GM12892 (cell line): ENCODE measurements at regions not wholly inside any gene's neighbourhood (a gene's known extent, or its start where the extent isn't known, plus 50 kb on each side); places are given as distances from the start of the nearest gene placed in this dataset.
A peak's percentile ranks its signal among the peaks of the same experiment; 100 is the strongest.

Experiments used
- DNase-seq: peaks from one replicate; pipeline ENCODE4 v3.0.0; 2011; ENCODE audit not compliant: insufficient read length
- FAIRE-seq: peaks from 2 replicates; lab custom pipeline; 2011; peaks lifted over from hg19 to GRCh38; lab: Jason Lieb, UNC
- POLR2A ChIP-seq: IDR thresholded peaks from 2 replicates; pipeline ENCODE4 v1.6.1; 2011; ENCODE audit warnings: low read depth, low read length, control low read depth
- POLR2AphosphoS5 ChIP-seq: IDR thresholded peaks from 2 replicates; pipeline ENCODE4 v1.6.1; 2011; ENCODE audit warnings: low read depth, low read length, control low read depth
- TAF1 ChIP-seq: IDR thresholded peaks from 2 replicates; pipeline ENCODE4 v1.6.1; 2011; ENCODE audit warnings: low read depth, mild to moderate bottlenecking, control low read depth, low read length, borderline replicate concordance

DNA sequence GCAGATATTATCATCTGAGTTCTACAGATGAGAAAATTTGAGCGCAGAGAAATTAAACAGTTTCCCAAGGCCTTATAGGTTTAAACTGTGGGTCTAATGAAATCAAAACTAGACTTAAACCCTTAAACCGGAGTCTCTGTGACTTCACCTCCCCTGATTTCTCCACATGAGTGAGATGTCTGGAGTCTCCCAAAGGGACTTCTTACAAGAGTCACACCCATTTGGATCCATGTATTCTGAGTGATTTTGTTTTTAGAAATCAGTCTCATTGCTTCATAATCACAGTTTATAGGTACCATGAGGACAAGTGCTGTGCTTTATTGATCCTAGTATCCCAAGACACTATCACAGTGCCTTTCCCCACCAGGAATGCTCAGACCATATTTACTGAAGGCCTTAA lies 206.0 kb upstream of the JUN start:
- no peak for FAIRE-seq
- TF ChIP-seq POLR2AphosphoS5 (no peak), POLR2A (no peak)
- DNase-seq = no peak

DNA sequence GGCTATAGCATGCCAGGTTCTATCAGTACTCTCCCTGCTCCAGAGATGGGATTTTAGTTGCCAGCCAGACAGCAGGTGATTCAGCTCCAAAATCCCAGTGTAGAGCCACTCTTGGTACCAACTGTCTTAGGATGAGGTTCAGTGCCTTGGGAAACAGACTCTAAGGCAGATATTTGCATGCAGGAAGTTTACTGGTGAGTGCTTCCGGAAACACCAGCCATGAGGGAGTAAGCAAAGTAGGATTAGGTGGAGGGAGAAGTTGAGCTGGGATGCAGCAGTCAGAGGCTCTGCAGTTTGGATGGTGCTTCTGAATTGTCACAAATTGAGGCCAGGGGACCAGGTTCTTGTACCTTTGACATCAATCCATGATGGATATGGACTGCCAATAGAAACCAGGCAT lies 207.5 kb upstream of the JUN start:
- no peak for DNase-seq
- no peak for TF ChIP-seq TAF1
- no peak for TF ChIP-seq POLR2A
- no peak for TF ChIP-seq POLR2AphosphoS5
- no peak for FAIRE-seq

DNA sequence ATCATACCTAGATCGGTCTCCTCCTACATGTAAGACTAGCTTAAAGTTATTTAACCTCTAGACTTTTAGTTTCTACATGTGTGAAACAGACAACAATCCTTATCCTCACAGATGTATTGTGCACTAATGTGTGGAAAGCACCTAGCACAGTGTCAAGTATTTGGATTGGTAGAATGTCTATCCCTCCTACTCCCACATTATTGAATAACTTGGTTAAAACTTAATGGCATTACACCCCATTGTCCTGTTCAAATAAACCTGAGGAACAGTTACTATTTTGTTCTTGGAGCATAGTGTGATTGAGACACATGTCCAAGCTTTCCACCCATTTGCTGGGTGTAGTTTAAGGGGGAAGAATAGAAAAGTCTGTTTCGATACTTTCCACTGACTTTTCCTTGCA lies 208.8 kb upstream of the JUN start:
- FAIRE-seq (no peak), DNase-seq (no peak)
- TF ChIP-seq POLR2AphosphoS5 = no peak
- no peak for TF ChIP-seq POLR2A
- no peak for TF ChIP-seq TAF1

DNA sequence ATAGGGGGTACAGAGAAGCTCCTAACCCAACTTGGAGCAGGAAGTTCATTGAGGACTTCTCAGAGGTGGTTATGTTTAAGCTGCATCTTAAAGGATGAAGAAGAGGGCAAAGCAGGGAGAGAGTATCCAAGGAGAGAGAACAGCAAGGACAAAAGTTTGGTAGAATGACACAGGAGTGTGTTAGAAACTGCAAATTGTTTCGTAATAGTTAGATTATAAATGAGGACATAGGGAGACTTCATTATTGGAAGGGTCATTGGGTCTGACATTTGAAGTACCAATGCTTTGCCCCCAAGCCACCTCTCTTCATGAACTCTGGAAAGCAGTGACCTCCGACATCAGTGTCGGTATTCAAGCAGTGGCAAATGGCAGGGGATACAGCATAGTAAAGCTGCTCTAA lies 209.6 kb upstream of the JUN start:
- no peak for FAIRE-seq
- DNase-seq = no peak
- TF ChIP-seq POLR2A (no peak), TAF1 (no peak), POLR2AphosphoS5 (no peak)

DNA sequence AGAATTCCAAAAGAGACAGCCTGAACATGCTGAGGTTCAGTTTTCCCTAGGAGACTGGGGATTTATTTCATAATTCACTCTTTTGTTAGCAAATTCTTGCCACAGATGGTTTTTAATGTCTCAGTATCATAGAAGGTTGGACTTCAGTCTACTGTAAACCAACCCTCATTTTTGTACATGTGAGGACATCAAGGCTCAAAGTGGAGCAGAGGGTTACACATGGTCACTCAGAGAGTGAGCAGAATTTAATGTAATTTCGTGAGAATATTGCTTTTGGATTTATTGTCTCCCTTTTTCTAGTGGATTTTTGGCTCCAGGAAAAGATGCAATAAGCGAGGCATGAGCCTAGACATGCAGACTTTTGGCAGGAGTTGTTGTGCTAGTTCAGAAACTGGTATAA lies 210.8 kb upstream of the JUN start:
- no peak for TF ChIP-seq POLR2A
- no peak for FAIRE-seq

DNA sequence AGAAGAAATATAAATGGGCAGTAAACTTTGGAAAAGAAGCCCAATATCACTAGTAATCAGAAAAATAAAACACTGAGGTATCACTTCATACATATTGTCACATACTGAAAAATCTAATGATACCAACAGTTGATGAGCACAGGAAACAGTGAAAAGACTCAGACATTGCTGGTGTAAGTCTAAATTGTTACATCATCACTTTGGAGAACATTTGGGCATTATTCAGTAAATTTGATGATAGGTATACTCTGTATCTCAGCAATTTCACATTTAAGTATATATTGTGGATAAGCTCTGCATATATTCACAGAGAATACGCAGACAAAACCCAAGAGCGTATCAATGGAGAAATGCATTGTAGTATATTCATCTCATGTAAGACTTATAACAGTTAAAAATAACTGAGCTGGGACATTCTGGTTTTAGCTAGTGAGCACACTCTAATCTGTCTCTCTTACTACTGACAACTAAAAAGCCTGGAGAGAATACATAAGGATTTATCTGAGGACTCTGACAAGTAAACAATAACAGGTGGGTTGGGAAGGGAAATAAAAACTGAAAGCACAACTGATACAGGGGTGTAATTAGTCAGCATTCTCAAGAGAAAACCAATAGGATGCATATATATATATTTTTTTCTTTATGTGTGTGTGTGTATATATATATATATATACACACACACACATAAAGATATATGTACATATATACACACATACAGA lies 212.7 kb upstream of the JUN start:
- TF ChIP-seq POLR2A (no peak), POLR2AphosphoS5 (no peak), TAF1 (no peak)
- FAIRE-seq = no peak
- DNase-seq = no peak

More for the DNA sequence above, 210.8 kb upstream of the JUN start:
- DNase-seq = no peak

DNA sequence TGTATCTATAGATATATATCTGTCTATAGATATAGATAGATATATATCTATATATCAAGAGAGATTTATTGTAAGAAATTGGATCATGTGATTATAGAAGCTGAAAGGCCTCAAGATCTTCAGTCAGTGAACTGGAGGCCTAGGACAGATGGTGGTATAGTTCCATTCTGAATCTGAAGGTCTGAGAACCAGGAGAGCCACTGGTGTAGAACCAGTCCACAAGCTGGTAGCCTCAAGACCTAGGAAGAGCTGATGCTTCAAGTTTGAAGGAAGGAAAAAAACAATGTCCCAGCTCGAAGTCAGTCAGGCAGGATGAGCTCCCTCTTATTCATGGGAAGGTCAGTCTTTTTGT lies 213.2 kb upstream of the JUN start:
- TF ChIP-seq POLR2A (no peak), TAF1 (no peak), POLR2AphosphoS5 (no peak)
- peak; percentile 70 for FAIRE-seq
- DNase-seq = no peak

DNA sequence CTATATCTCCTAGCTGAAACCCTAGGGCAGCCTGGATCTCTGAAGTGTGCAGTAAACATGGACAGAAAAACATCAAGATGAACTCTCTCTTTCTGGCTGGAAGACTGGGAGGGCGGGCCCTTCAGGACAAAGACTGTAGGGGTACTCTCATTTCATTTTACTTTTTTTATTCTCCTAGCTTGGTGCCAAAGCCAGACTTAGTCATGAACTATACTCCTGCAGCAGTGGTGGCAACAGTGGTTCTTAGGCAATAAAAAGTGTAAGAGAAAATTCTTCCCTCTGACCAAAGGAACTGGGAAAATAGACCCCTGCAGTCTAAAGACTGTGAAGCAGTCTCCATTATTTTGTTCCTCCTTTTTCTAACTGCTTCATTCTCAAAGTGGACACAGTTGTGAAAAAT lies 213.8 kb upstream of the JUN start:
- TF ChIP-seq POLR2AphosphoS5 (no peak), POLR2A (no peak), TAF1 (no peak)
- no peak for DNase-seq
- FAIRE-seq = no peak

DNA sequence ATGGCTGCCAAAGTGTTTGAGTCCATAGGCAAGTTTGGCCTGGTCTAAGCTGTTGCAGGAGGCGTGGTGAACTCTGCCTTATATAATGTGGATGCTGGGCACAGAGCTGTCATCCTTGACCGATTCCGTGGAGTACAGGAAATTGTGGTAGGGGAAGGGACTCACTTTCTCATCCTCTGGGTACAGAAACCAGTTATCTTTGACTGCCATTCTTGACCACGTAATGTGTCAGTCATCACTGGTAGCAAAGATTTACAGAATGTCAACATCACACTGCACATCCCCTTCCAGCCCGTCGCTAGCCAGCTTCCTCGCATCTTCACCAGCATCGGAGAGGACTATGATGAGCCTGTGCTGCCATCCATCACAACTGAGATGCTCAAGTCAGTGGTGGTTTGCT lies 215.8 kb upstream of the JUN start:
- TF ChIP-seq POLR2A = no peak
- TF ChIP-seq POLR2AphosphoS5 = no peak
- no peak for TF ChIP-seq TAF1
- no peak for DNase-seq
- FAIRE-seq = peak; percentile 78

DNA sequence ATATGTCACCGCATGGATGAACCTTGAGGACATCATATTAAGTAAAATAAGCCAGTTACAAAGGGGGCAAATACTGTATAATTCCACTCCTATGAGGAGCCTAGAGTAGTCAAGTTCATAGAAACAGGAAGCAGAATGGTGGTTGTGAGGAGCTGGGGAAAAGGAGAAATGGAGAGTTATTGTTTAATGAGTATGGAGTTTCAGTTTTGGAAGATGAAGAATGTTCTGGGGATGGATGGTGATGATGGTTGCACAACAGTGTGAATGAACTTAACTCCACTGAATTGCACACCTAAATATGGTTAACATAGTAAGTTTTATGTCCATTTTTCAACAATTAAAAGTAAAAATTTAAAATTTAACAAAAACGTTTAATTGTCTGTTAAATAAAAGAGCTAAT lies 220.9 kb upstream of the JUN start:
- DNase-seq (no peak), FAIRE-seq (no peak)
- TF ChIP-seq POLR2A (no peak), TAF1 (no peak), POLR2AphosphoS5 (no peak)

DNA sequence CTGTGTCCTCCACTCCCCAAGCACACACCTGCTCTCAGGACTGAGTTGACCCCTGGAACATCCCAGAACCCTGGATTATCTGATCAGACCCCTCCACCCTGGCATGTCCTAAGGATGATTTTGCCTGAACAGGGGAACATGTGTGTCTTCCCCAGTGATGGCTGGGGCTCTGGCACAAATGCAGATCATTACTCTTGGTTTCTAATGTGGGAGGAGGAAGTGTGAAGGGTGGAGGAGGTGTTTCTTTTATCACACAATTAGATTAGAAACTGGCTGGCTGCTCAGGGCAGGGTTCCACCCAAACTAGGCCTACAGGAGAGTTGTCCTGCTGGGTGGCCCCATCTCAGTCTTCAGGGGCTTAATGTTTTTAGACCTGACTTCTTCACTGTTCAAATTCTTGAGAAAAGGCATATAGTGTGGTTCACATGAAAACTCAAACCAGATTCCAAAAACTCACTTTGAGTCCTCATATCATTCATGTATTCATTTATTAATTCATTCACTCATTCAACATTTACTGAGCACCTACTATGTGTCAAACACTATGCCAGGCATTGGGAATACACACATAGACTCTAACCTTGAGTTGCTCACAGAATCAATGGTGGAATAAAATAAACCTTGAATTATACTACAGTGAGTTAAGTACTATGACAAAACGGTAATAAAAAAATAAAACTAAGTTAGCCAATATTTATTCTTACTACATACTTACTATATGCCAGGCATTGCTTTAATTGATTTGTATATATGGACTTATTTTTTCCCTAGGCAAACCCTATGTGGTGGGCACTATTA lies 221.8 kb upstream of the JUN start:
- peak; percentile 94 for FAIRE-seq
- DNase-seq = no peak
- no peak for TF ChIP-seq TAF1
- TF ChIP-seq POLR2AphosphoS5 = no peak
- no peak for TF ChIP-seq POLR2A

DNA sequence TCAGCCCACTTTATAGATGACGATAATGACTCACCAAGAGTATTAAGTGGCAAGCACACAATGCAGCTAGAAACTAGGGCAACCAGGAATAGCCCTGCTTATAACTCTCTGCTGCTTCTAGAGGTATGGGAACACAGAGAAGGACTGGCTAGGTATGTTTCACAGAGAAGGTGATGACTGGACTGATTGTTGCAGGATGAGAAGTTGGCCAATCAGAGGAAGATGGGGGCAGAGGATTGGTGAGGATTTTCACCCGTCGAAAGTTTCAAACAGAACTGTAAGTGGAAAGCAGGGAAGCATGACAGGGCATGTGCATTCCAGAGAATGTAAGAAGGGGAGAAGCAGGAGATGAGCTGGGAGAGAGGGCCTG lies 222.4 kb upstream of the JUN start:
- FAIRE-seq = no peak
- no peak for DNase-seq
- TF ChIP-seq POLR2A = no peak
- TF ChIP-seq POLR2AphosphoS5 = no peak
- no peak for TF ChIP-seq TAF1

DNA sequence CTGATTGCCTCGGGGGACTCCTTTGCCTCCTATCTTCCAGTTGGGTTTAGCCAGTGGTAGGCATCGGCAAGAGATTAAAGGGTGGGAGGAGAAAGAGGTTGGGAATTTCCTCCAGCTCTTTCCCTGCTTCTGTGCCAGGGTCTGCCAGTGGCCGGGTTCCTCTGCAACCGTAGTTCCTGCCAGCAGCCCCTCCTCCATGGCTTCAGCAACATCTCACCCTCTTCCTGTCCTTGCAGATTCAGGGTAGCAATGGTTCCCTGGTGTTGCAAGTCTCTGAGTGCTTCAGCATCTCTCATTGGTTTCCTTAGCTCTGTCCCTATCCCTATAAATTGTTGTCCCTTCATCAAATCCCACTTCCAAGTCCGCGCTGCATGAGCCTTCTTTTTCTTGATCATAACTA lies 223.1 kb upstream of the JUN start:
- TF ChIP-seq POLR2A (no peak), TAF1 (no peak), POLR2AphosphoS5 (no peak)
- DNase-seq = no peak
- FAIRE-seq = peak; percentile 24
